ENCODE measurements at regions not wholly inside any gene's neighbourhood (a gene's known extent, or its start where the extent isn't known, plus 50 kb on each side); places are given as distances from the start of the nearest gene placed in this dataset.

- TF ChIP-seq ZNF274 (IDR thresholded peaks at IDR 0.05; ENCODE audit: low read depth, low read length), result no peak
- no peak for TF ChIP-seq YY1 (IDR thresholded peaks at IDR 0.05; ENCODE audit: insufficient read depth, insufficient read length)
- no peak for TF ChIP-seq SUZ12 (IDR thresholded peaks at IDR 0.05; ENCODE audit: extremely low read depth, insufficient read depth, insufficient read length)
These were observed 274.1 kb upstream of the MAP3K7 start for GRCh38 chr6:90860822-90861601.
